NCI-H446 treated with DMSO at 0.1 percent for 48 hours (cell line): ENCODE measurements at regions not wholly inside any gene's neighbourhood (a gene's known extent, or its start where the extent isn't known, plus 50 kb on each side); places are given as distances from the start of the nearest gene placed in this dataset.
A peak's percentile ranks its signal among the peaks of the same experiment; 100 is the strongest.
"Not testable (repeated sequence)": the region's sequence is repeated elsewhere in the genome, so short reads cannot be mapped to it uniquely, and the experiment has no call there.

ENCODE experiments used
- DNase-seq: peaks from one replicate; lab custom pipeline; 2025; lab: John Stamatoyannopoulos, UW

DNA sequence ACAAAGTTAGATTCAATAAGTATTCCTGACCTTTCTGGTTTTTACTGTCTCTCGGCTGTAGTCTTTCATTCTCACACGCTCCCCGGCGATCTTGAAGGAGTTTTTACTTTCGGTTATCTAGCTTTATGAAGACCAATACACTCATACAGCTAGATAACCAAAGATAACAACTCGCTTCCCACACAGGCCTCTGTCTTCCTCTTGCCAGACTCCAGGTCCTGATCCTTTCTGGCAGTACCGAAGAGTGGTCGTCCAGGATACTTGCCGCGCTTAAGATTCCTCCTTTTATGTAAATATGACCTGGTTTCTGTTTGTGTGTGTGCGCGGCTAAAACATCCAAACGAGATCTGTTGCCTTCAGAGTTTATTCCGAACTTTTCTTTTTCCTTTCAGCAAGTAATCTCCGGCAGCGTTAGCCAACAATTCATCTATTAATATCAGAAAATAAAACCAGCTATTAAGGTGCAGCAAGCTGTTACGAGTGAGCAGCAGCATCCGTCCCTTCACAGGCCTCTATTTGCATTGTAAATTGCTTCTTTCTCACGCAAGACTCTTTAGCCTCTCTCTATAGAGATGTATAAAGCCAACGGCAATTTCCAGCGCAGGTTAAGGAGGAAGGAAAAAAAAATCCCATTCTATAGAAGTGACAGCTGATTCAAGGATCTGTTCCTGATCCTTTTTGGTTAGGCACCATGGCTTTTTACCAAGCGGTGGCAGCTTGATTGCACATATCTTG, 216.1 kb downstream of the MEF2C start:
- DNase-seq, result no peak

DNA sequence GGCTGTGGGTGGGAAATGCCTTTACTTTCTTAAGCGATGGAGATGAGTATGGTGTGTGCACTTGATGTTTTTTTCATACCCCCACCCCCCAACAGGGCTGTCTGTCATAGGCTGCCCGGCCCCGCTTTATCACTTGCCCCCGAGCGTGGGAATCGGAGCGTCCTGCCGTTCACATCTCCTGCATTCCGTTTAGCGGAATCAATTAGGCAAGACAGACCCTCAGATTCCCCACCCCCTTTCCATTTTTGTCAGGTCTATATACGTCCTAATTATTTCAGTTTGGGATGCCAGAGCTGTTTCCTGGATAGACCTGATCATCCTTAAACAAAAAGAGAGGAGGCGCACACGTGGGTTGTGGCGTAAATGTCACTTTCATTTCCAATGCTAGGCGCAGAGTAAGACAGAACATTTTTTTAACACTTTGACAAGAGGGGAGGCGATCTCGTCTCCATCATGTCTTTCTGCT, 217.2 kb downstream of the MEF2C start:
- DNase-seq, result peak; percentile 55

DNA sequence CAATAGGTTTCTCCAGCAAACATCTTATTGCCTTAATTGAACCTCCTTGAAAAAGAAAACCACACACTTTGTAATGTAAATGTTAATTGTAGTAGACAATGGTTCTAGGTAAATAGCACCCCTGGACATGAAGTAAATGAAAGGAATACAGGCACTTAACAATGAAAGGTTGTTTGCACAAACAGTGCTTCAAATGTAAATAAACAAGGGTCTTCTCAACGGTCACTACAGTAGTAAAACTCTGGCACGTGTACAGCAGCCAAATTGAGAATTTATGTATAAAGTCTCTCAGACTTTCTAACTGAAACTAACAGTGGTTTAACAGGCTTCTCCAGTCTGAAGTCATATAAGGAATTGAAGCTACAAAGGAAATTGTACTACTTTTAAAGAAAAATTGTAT, 218.3 kb downstream of the MEF2C start:
- DNase-seq, result no peak

DNA sequence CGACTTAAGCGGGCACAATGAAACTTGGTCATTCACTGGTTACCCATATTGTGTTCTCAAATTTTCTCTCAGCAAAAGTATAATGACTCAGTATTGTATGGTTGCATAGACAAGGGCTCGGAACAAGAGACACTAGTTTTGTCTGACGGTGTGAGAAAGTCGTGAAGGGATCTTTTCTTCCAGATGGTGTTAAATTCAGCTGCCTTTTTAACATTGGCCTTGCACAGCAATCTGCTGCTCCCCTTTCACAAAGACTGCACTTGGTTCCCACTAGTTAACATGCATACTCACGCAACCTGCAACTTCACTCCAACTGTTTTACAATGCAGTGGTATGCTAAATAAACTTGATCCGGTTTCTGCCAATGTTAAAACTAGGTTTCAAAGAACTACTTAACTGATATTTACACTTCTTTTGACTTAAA, 219.2 kb downstream of the MEF2C start:
- peak; percentile 32 for DNase-seq

DNA sequence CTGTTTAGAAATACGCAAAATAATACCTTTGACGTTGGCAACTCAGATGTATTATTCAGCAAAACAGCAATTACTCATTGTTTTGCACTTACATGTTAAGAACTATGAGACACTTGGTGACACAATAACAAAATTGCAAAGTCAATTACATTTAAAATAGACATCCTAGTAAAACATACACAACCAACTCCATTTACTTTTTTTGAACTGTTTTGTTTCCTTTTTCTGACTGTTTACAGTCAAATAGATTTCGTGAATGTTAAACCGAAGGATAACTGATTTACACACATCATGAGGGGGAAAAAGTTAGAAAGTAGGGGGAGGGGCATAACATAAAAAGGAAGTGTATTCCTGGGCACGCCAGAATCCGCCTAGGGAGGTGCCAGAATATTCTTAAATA, 220.1 kb downstream of the MEF2C start:
- no peak for DNase-seq

DNA sequence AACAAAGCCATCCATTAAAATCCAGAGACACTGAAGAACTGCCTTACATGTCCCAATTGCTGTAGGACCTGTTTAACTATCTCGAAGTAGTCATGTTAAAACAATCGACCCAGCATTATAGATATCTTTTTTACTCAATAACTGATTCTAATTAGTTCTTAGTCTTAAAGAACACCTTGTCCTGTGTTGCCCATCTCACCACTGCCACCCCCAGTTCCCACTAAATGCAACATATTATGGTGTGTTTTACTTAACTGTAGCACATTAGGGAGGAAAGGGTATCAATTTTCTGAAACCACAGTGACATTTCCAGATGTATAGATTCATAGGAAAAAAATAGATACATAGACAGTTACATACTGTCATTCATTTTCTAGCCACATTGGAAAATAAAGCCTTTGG, 221.2 kb downstream of the MEF2C start:
- DNase-seq, result no peak

DNA sequence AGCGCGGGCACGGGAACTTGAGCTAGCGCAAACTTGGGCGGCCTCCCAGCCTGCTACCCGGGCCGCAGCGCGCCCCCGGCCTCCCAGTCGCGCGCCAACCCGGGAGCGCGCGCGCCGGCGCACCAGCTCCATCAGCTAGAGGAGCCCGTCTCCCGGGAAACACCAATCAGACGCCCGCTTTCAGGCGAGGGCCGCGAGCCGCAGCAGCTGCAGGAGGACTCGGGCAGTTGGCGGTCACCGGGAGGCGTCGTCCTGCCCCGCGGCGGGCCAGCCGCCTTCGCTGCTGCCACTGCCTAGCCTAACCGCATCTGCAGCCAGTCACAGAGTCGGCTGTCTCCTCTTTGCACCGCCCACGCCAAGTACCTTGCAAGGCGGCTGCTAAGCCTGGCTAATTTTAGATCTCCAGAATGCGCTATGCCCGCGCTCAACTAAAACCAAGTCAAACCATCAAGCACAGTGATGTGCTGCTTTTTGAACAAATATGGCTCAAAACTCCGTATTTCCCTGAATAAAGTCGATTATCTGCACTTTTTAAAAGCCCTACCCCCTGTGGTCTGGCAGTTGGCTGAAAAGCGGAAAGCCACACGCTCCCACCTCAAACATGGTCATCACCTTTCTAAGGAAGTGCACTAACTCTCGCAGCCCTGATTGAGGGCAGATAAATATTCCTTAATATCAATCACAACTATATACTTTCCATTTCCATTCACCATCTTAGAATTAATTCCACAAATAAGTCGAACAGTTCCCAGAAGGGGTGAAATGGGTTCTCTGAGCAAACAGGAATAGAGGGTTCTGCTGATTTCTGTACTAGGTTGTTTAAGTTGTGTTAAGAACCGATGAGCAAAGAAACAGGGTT, 221.8 kb downstream of the MEF2C start:
- DNase-seq, result peak; percentile 98

DNA sequence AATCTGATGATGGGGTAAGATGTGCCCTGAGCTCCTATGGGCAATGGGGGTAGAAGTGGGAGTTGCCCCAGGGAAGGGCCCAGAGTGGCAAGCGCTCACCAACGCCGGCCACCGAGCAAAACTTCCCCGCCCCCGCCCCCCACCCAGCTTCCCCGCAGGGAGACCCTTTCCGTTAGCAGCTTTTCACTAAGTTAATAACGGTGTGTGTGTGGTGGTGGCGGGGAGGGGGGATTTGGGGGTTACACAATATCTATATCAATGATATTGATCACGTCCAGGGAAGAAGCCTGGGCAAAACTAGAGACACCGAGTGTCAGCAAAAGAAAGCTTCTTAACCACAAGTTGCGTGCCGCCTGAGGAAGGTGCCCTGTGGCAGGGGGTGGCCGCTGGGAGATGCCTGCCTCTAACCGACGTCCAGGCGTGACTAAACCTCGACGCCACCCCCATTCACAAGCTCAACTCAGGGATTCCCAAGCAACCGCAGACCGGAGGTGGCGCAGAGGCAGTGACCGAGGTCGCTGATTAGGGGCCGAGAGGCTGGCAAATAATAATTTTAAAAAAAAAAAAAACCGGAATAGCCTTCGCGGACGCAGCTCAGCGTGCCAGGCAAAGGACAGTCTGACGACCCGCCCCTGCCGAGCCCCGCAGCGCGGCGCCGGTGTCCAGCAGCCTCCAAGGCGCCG, 222.6 kb downstream of the MEF2C start:
- DNase-seq, result no peak

DNA sequence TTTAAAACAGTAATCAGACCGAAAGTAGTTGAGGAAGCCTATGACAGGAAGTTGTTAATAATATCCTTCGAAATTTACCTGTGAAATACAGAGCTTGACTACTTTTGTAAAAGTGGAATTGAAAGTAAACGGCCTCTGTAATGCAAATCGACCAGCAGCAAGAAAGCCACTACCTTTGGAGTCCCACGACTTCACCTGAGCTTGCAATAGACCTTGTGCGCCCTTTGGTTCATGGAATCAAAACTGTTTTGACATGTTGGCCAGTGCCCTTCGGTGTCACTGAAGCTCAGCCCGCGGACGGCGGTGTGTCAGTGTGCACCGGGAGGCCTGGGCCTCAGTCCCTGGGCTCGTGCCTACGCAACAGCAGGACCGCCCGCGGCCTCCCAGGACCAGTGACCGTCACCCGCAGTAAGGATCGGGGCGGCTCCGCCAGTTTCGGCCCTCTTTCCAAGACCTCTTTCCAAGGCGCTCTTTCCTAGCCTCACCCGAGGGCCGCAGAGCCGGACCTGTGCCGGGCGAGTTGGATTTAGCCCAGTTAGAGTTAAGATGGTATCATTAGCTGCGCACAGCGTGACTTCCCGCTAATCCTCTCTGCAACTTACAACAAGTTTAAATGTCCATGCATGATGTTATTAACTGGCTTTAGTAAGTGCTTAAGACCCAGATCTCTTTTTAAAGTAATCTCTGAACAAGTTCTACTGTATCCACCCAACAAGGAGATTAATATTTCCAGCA, 223.3 kb downstream of the MEF2C start:
- no peak for DNase-seq

DNA sequence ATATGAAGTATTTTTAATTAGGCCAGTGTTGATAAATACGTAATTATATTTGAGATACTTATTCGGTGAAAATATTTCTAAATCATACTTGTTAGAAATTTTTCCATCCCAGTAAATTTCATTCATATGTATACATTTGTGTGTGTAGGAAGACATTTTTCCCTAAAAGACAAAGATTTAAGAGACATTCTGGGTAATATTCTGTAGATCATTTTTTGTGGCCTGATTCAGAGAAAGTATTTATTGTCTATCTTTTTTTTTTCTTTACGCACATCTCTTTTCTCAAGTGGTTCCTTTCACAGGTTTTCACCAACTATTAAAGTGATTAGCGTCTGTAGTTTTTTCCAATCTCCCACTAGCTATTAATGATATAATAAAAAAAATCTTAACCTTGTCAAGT, 224.1 kb downstream of the MEF2C start:
- DNase-seq, result no peak

DNA sequence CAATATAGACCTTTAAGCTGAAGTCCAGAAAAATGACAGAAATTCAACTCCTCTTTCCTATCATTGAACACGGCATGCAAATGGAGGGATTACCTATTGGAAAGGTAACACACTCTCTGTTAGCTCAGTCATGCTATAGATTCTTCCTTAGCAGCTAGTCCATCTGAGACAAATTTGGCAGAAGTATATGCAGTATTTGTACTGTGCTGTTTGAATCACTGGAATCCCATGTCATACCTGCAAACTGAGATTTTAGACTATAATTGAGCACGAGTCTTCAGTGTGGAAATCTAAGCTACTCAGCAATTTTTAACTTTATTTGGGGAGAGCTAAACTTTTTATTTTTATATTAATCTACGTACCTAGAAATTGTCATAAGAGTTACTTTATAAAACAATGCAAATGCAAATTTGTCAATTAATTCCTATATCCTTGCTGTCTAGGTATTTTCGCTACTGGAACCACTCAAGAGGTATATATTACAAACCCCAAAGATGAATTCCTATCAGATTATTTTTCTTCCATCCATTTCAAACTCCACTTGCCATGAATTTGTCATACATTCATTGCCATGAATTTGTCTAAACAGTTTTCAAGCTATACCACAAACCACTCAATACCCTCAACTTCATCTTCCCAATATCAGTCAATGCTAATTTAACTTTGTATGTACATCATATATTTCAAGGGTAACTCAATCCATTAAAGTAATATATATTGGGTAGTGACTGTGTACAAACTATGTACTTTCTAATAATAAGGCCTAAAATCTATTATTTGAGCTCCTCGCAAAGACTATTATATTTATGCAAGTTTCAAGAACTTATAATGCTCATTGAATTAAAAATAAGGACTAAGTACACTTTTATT, 224.8 kb downstream of the MEF2C start:
- DNase-seq, result no peak

DNA sequence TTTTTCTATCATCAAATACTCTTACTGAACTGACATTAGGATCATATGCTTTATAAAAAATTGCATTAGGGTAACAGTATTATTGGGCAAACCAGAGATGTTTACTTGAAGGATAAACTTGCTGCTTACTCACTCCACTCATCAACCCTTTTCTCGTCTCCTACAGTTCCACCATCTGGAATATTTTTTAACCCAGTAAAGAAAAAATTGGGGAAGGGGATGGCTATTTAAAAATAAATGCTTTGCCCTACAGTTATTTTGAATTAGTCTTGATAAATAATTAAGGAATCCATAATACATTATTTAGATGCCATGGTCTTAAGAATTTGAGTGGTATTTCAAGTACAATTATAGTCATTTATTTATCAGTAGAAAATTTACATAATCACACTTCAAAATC, 225.8 kb downstream of the MEF2C start:
- DNase-seq, result peak; percentile 24

DNA sequence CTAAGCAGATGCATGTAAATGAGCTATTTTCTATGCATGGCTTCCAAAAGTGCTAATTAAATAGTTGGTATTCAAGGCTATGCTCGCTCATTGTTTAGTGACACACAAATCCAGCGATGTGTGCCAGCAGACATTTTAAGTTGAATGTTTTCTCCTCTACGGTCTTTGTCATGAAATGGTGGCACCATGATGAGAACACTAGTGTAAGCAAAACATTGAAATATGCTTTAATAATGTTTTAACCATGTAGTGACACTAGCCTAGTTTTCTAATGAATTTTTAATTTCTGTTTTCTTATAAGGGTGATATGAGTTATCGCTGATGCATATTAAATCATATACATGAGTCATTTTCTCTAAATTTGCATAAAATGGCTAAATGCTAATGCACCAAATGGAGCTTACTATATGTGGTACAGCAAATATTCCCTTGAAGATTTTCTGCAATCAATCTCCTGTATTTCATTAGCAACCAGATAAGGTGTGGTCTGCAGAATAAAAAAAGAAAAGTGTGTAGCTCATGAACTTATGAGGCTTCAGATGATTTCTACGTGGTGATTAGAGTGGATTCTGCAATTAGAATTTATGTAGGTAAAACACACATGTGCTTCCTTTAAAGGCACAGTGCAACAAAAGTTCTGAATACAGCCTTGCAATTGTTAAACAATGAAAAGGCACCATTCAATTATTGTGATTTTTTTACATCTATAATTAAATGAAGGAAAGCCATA, 226.6 kb downstream of the MEF2C start:
- DNase-seq, result no peak

DNA sequence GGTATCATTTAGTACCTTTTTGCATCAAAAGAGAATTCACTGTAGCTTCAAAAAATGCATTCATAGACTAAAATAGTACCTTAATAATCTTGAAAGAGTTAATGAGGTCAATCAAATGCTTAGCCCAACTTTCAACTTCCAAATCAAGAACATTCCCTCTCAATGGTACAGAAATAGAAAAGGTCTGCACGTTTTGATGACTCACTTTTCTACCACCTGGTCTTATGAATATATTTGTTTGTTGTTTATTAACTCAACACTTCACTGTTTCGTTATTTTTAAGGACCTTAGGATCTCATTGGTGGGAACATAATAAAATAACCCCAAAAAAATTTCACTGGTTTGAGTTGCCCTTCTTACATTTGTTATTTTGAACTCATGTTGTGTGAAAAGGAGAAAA, 229.5 kb downstream of the MEF2C start:
- no peak for DNase-seq

DNA sequence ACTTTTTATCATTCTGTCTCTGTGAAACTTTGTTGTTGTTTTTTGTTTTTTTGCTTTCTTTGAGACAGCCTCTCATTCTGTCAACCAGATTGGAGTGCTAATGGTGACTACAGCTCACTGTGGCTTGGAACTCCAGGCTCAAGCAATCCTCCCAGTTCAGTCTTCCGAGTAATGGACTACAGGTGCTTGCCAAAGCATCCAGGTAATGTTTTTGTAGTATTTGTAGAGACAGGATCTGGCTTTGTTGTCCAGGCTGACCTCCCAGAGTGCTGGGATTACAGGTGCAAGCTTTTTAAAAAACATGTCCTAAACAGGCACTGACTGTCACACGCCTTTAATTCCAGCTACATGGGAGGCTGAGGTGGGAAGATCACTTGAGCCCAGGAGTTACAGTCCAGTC, 235.1 kb downstream of the MEF2C start:
- DNase-seq, result no peak

DNA sequence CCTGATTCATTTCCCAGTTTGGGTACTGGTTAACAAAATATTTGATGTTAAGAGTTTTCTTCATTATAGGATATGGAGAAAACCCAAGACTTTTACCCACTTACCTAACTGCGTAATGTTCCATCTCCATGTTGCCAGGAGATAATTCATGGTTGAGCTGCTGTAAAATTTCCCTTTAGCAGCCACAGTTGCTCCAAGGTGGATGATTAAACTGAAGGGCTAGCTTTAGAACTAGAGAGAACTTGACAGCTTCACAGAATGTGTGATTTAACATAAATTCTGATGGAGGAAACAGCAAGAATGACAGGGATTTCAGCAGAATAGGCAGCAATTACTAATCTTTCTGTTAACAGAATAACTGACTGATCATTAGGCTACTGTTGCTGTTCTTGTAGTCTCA, 236.1 kb downstream of the MEF2C start:
- DNase-seq, result no peak

DNA sequence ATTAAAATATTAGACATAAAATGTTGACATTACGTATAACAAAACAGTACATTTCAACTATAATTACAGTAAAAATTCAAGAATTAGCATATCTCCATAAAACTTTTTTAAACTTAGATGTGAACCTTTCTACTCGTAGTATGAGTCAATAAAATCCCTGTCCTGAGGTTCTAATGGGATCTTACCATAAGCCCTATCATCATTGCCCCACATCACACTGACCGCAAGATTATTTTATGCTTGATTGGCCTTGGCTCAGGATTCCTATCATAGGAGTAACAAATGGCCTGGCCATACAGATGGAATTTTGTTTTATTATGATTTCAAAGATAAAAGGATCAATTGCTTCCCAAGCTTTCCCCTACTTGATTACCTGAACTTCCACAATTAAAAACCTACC, 238.3 kb downstream of the MEF2C start:
- DNase-seq, result no peak

DNA sequence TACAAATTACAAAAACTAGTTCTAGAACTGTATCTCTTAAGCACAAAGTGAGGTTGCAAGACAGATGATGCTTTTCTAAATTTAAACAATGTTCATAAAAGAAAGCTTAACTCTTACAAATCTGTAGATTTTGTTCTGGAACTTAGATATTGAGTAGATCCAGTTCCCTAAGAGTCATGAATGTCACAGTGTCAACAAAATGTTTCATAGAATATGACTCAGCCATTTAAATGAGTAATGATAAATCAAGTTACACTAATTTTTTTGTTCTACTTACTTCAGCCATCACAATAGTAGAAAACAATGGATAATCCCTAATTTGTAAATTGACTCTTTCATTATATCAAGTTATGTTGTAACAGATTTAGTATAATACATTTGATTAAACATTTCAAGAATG, 239.7 kb downstream of the MEF2C start:
- DNase-seq, result no peak

DNA sequence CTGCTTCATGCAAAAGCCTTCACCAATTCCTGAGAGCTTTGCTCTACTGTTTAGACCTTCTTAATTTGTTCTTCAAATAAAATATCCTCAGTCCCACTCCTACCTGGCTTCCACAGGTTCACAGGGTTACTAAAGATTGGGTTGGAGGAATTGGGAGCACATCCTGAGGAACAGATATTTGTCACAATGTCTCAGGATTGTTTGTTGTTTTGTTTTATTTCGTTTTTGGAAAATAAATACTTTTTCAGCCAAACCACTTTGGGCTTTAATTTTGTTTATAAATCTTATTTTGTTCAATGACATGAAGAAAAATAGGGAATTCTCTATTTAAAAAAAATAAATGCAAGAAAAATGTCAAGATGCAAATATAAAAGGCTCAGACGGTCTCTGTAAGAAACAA, 249.0 kb downstream of the MEF2C start:
- DNase-seq, result no peak

DNA sequence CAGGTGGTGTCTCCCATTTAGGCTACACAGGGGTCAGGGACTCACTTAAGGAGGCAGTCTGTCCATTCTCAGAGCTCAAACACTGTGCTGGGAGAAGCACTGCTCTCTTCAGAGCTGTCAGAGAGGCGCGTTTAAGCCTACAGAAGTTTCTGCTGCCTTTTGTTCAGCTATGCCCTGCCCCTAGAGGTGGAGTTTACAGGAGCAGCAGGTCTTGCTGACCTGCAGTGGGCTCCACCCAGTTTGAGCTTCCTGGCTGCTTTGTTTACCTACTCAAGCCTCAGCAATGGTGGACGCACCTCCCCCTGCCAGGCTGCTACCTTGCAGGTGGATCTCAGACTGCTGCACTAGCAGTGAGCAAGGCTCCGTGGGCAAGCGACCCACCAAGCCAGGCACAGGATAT, 260.1 kb downstream of the MEF2C start:
- DNase-seq, result not testable (repeated sequence)
